Suprapubic skin (tissue), 3 donors: ENCODE measurements at regions not wholly inside any gene's neighbourhood (a gene's known extent, or its start where the extent isn't known, plus 50 kb on each side); places are given as distances from the start of the nearest gene placed in this dataset.

Experiments used
- CTCF ChIP-seq, 2 donors: fragments of 200-600 bp in 1 of 2; fragments of 450-650 bp in 1 of 2; sonication (generic) in 1 of 2; IDR thresholded peaks; one replicate each; pipeline ENCODE4 v1.5.1; 2016 to 2019; ENCODE audit warnings: antibody characterized with exemption in 2 of 2, mild to moderate bottlenecking in 1 of 2, moderate library complexity in 1 of 2
- POLR2A ChIP-seq, 2 donors: fragments of 450-650 bp; IDR thresholded peaks; one replicate each; pipeline ENCODE4 v1.6.1; 2017; ENCODE audit warnings: antibody characterized with exemption in 2 of 2, mild to moderate bottlenecking in 2 of 2, moderate library complexity in 2 of 2

- no peak for TF ChIP-seq CTCF (IDR thresholded peaks at IDR 0.05)
- no peak for TF ChIP-seq POLR2A (IDR thresholded peaks at IDR 0.05)
Observed at GRCh38 chr6:142694054-142694453, 250.9 kb downstream of the HIVEP2 start.
